MM.1S (cell line): ENCODE measurements at regions not wholly inside any gene's neighbourhood (a gene's known extent, or its start where the extent isn't known, plus 50 kb on each side); places are given as distances from the start of the nearest gene placed in this dataset.
"Not testable (repeated sequence)": the region's sequence is repeated elsewhere in the genome, so short reads cannot be mapped to it uniquely, and the experiment has no call there.

Experiments used
- DNase-seq: peaks from one replicate; pipeline ENCODE4 v3.0.0-alpha.2; 2015
- H2AFZ ChIP-seq: fragments of 300-600 bp; sonication (generic); 2 replicates; pipeline ENCODE4 v1.6.0; 2016; ENCODE audit warnings: antibody characterized with exemption, low read length
- H3F3A ChIP-seq: fragments of 300-600 bp; sonication (generic); 2 replicates; pipeline ENCODE4 v1.6.1; 2016; ENCODE audit warnings: mild to moderate bottlenecking, antibody characterized with exemption, low read length, moderate library complexity, mixed read lengths; ENCODE audit not compliant: insufficient read depth
- H3K27ac ChIP-seq: fragments of 300-600 bp; sonication (generic); 2 replicates; pipeline ENCODE4 v1.5.1; 2016; ENCODE audit warnings: mild to moderate bottlenecking, low read length
- H3K27me3 ChIP-seq: fragments of 300-600 bp; sonication (generic); replicated peaks from 2 replicates; pipeline ENCODE4 v1.6.0; 2016; ENCODE audit warnings: low read length; ENCODE audit not compliant: insufficient read depth
- H3K36me3 ChIP-seq: fragments of 300-600 bp; sonication (generic); replicated peaks from 2 replicates; pipeline ENCODE4 v1.6.1; 2016; ENCODE audit warnings: mild to moderate bottlenecking, low read length, mixed read lengths; ENCODE audit not compliant: insufficient read depth
- H3K4me1 ChIP-seq: fragments of 300-600 bp; sonication (generic); 2 replicates; pipeline ENCODE4 v1.6.1; 2016; ENCODE audit warnings: low read length, mixed read lengths
- H3K4me2 ChIP-seq: fragments of 300-600 bp; sonication (generic); 2 replicates; pipeline ENCODE4 v1.6.0; 2016; ENCODE audit warnings: low read depth, low read length
- H3K4me3 ChIP-seq: fragments of 300-600 bp; sonication (generic); 2 replicates; pipeline ENCODE4 v1.5.1; 2016; ENCODE audit warnings: low read length, mixed read lengths
- H3K79me2 ChIP-seq: fragments of 300-600 bp; sonication (generic); 2 replicates; pipeline ENCODE4 v1.6.1; 2016; ENCODE audit warnings: mixed run types, low read length, mixed read lengths
- H3K9ac ChIP-seq: fragments of 300-600 bp; sonication (generic); 2 replicates; pipeline ENCODE4 v1.6.1; 2016; ENCODE audit warnings: low read length, mixed read lengths
- H3K9me2 ChIP-seq: fragments of 300-600 bp; sonication (generic); replicated peaks from 2 replicates; pipeline ENCODE4 v1.6.1; 2016; ENCODE audit warnings: mild to moderate bottlenecking, low read length, mixed read lengths; ENCODE audit not compliant: insufficient read depth
- H3K9me3 ChIP-seq: fragments of 300-600 bp; sonication (generic); replicated peaks from 2 replicates; pipeline ENCODE4 v1.6.1; 2016; ENCODE audit warnings: mild to moderate bottlenecking, low read length, mixed read lengths; ENCODE audit not compliant: insufficient read depth
- H4K20me1 ChIP-seq: fragments of 300-600 bp; sonication (generic); 2 replicates; pipeline ENCODE4 v1.6.1; 2016; ENCODE audit warnings: mild to moderate bottlenecking, low read length, moderate library complexity, mixed read lengths; ENCODE audit not compliant: insufficient read depth
- EZH2 ChIP-seq: fragments of 300-600 bp; sonication (generic); optimal IDR thresholded peaks from 2 replicates; pipeline ENCODE3; 2017; ENCODE audit warnings: low read depth, mild to moderate bottlenecking, antibody characterized with exemption, low read length, mixed read lengths
- EZH2phosphoT487 ChIP-seq: fragments of 300-600 bp; sonication (generic); IDR thresholded peaks from 2 replicates; pipeline ENCODE4 v1.6.1; 2018; ENCODE audit warnings: antibody characterized with exemption, low read length
- TF ChIP-seq, protein P1 (sequence below): fragments of 300-600 bp; sonication (generic); IDR thresholded peaks from 2 replicates; pipeline ENCODE4 v1.5.1; 2016; ENCODE audit warnings: antibody characterized with exemption, low read length, mixed read lengths

DNA sequence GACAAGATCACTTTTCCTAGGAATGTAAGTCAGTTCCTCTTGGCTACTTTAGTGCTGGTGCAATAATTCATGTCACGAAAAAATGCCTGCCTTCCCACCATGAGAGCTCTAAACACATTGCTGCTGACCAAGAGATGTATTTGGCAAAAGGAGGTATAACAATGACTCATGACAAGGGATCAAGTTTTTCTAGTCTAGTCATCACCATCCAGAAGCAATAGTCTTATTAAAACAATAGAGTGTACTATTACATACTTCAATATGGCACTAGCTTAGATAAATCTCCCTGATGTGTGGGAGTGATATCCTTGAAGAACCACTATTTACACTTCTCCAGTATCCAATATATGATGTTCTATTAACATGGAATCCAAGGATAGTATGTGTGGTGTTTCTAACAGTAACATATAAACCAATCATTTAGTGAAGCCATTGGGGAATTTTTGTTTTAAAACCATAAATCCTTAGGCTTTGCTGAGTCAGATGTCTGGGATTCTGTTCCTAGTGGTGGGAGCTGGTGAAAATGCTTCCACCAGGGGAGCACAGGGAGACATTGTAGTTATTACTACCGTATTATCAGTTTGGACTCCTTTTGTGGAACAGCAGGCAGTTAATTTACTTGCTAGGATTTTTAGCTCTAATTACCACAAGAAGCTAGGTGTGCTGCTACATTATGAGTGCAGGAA is 1387.5 kb downstream of the LRFN5 start:
- no peaks in the 10 kb centered on the region for H3K9me3 ChIP-seq
- no peaks in the 10 kb centered on the region for H3F3A ChIP-seq
- no peak overlapping the region for H2AFZ ChIP-seq
- no peak overlapping the region for H3K9ac ChIP-seq
- H3K79me2 ChIP-seq = no peaks in the 10 kb centered on the region
- no peaks in the 10 kb centered on the region for H4K20me1 ChIP-seq
- no peak overlapping the region for H3K4me3 ChIP-seq
- no peaks in the 10 kb centered on the region for H3K4me1 ChIP-seq
- H3K9me2 ChIP-seq = no peaks in the 10 kb centered on the region
- H3K36me3 ChIP-seq = no peaks in the 10 kb centered on the region
- no peak for DNase-seq
- no peak overlapping the region for H3K27ac ChIP-seq
- H3K4me2 ChIP-seq = no peak overlapping the region
- H3K27me3 ChIP-seq = no peaks in the 10 kb centered on the region
- no peak for TF ChIP-seq EZH2
- no peak for TF ChIP-seq EZH2phosphoT487
- TF ChIP-seq, protein P1, sequence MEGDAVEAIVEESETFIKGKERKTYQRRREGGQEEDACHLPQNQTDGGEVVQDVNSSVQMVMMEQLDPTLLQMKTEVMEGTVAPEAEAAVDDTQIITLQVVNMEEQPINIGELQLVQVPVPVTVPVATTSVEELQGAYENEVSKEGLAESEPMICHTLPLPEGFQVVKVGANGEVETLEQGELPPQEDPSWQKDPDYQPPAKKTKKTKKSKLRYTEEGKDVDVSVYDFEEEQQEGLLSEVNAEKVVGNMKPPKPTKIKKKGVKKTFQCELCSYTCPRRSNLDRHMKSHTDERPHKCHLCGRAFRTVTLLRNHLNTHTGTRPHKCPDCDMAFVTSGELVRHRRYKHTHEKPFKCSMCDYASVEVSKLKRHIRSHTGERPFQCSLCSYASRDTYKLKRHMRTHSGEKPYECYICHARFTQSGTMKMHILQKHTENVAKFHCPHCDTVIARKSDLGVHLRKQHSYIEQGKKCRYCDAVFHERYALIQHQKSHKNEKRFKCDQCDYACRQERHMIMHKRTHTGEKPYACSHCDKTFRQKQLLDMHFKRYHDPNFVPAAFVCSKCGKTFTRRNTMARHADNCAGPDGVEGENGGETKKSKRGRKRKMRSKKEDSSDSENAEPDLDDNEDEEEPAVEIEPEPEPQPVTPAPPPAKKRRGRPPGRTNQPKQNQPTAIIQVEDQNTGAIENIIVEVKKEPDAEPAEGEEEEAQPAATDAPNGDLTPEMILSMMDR = no peak

DNA sequence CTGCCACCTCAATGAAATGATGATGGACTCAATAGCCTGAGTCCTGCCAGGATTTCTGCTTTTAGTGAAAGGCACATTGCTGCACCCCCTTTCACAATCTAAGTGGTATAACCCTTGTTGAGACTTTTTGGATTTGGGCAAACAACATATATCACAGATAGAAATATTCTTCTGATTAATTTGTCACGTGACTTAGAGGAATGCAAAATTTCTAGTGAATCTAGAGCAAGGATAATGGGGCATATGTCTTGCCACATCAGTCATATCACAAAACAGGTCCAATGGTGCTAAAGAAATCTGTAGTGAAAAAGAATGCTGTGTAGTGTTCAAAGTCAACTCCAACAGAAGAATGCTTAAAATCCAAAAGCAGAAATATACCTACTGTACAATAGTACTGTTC is 1386.3 kb downstream of the LRFN5 start:
- TF ChIP-seq EZH2phosphoT487 = no peak
- TF ChIP-seq EZH2 = no peak
- TF ChIP-seq, protein P1 = no peak
- no peaks in the 10 kb centered on the region for H3K36me3 ChIP-seq

DNA sequence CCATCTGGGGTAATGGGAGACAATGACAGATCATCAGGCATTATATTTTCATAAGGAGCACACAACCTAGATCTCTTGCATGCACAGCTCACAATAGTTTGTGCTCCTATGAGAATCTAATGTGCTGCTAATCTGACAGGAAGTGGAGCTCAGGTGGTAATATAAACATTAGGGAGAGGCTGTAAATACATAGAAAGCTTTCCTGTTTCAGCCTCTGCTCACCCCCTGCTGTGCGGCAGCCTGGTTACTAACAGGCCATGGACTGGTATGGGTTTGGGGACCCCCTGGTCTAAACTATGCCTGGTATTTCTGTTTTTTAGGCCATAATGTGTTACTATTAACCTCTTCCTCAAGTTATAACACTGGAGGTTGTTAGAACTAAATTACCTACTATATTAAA is 1373.7 kb downstream of the LRFN5 start:
- no peaks in the 10 kb centered on the region for H3K4me1 ChIP-seq
- H3K27me3 ChIP-seq = no peaks in the 10 kb centered on the region
- no peaks in the 10 kb centered on the region for H3K79me2 ChIP-seq
- TF ChIP-seq, protein P1 = no peak
- TF ChIP-seq EZH2phosphoT487 = no peak
- TF ChIP-seq EZH2 = no peak
- H4K20me1 ChIP-seq = no peaks in the 10 kb centered on the region
- no peaks in the 10 kb centered on the region for H3K36me3 ChIP-seq
- no peak overlapping the region for H2AFZ ChIP-seq
- no peak for DNase-seq
- H3K4me2 ChIP-seq = no peak overlapping the region
- no peaks in the 10 kb centered on the region for H3K9me2 ChIP-seq
- H3K27ac ChIP-seq = no peak overlapping the region
- no peaks in the 10 kb centered on the region for H3F3A ChIP-seq
- H3K9ac ChIP-seq = no peak overlapping the region
- H3K4me3 ChIP-seq = no peak overlapping the region
- H3K9me3 ChIP-seq = no peaks in the 10 kb centered on the region

More for the DNA sequence above, 1386.3 kb downstream of the LRFN5 start:
- Histone ChIP-seq H3K4me1 (no peaks in the 10 kb centered on the region), H2AFZ (no peak overlapping the region), H3K4me2 (no peak overlapping the region), H3K9me2 (no peaks in the 10 kb centered on the region), H3K27ac (no peak overlapping the region), H3F3A (no peaks in the 10 kb centered on the region), H3K4me3 (no peak overlapping the region), H3K9me3 (no peaks in the 10 kb centered on the region), H3K79me2 (no peaks in the 10 kb centered on the region), H3K9ac (no peak overlapping the region), H4K20me1 (no peaks in the 10 kb centered on the region), H3K27me3 (no peaks in the 10 kb centered on the region)
- no peak for DNase-seq

DNA sequence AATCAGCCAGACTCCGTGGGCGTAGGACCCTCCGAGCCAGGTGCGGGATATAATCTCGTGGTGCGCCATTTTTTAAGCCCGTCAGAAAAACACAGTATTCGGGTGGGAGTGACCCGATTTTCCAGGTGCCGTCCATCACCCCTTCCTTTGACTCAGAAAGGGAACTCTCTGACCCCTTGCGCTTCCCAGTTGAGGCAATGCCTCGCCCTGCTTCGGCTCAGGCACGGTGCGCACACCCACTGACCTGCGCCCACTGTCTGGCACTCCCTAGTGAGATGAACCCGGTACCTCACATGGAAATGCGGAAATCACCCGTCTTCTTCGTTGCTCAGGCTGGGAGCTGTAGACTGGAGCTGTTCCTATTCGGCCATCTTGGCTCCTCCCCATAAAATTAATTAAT is 1366.5 kb downstream of the LRFN5 start:
- H4K20me1 ChIP-seq, H3K9ac ChIP-seq, H3K9me2 ChIP-seq, H3K9me3 ChIP-seq, H3K4me3 ChIP-seq, H3F3A ChIP-seq, DNase-seq, H2AFZ ChIP-seq, H3K4me1 ChIP-seq, H3K27me3 ChIP-seq, H3K36me3 ChIP-seq, H3K79me2 ChIP-seq, H3K27ac ChIP-seq, H3K4me2 ChIP-seq: not testable (repeated sequence)
